Neutrophil (primary cell): ENCODE measurements at regions not wholly inside any gene's neighbourhood (a gene's known extent, or its start where the extent isn't known, plus 50 kb on each side); places are given as distances from the start of the nearest gene placed in this dataset.

Experiments used
- H3K27ac ChIP-seq: fragments of 200-600 bp; sonication (generic); 2 replicates; pipeline ENCODE4 v1.5.1; 2016; ENCODE audit warnings: mild to moderate bottlenecking, moderate library complexity
- H3K27me3 ChIP-seq: fragments of 200-600 bp; sonication (generic); 2 replicates; pipeline ENCODE4 v1.6.0; 2016; ENCODE audit warnings: mild to moderate bottlenecking
- H3K36me3 ChIP-seq: fragments of 200-600 bp; sonication (generic); 2 replicates; pipeline ENCODE4 v1.5.1; 2017
- H3K4me1 ChIP-seq, 2 experiments: fragments of 200-600 bp in 1 of 2; sonication (generic) in 1 of 2; 1 replicate in 1 of 2; 2 replicates in 1 of 2; pipeline versions ENCODE4 v1.5.1 to v1.6.1; 2013 to 2016; ENCODE audit warnings: low read depth in 1 of 2, low read length in 1 of 2, mild to moderate bottlenecking in 1 of 2, moderate library complexity in 1 of 2; ENCODE audit not compliant: control insufficient read depth in 1 of 2, insufficient read depth in 1 of 2
- H3K4me3 ChIP-seq, 2 experiments: fragments of 200-600 bp in 1 of 2; sonication (generic) in 1 of 2; 1 replicate in 1 of 2; 2 replicates in 1 of 2; pipeline ENCODE4 v1.5.1; 2013 to 2016; ENCODE audit warnings: low read depth in 1 of 2, low read length in 1 of 2, mild to moderate bottlenecking in 1 of 2, moderate library complexity in 1 of 2
- H3K9me3 ChIP-seq: fragments of 200-600 bp; sonication (generic); 2 replicates; pipeline ENCODE4 v1.5.1; 2016
- TF ChIP-seq, protein P1 (sequence below): fragments of 200-600 bp; sonication (generic); IDR thresholded peaks from 2 replicates; pipeline ENCODE4 v1.5.1; 2016; ENCODE audit warnings: antibody characterized with exemption

DNA sequence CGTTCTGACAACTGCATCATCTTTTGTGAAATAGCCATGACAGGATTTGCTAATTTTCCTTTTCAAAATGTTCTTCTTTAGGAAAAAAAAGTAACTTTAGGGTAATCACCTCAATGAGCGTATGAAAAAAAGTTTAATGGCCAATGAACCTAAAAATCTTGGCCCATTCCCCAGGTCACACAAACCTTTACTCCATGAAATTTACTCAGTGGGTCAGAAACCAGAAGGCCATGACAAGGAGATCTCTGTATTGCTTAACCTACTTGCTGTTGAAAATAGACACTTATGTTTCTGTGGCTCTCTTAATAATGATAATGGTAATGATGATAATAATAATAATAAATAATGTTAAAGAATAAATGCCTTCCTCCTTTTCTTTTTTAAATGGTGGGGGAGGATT is 180.8 kb upstream of the IRX3 start:
- Histone ChIP-seq H3K9me3 (no peaks in the 10 kb centered on the region), H3K27ac (no peak overlapping the region), H3K27me3 (no peaks in the 10 kb centered on the region), H3K36me3 (no peaks in the 10 kb centered on the region), H3K4me1 (no peaks in the 10 kb centered on the region), H3K4me3 (no peak overlapping the region)
- TF ChIP-seq, protein P1, sequence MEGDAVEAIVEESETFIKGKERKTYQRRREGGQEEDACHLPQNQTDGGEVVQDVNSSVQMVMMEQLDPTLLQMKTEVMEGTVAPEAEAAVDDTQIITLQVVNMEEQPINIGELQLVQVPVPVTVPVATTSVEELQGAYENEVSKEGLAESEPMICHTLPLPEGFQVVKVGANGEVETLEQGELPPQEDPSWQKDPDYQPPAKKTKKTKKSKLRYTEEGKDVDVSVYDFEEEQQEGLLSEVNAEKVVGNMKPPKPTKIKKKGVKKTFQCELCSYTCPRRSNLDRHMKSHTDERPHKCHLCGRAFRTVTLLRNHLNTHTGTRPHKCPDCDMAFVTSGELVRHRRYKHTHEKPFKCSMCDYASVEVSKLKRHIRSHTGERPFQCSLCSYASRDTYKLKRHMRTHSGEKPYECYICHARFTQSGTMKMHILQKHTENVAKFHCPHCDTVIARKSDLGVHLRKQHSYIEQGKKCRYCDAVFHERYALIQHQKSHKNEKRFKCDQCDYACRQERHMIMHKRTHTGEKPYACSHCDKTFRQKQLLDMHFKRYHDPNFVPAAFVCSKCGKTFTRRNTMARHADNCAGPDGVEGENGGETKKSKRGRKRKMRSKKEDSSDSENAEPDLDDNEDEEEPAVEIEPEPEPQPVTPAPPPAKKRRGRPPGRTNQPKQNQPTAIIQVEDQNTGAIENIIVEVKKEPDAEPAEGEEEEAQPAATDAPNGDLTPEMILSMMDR = no peak

DNA sequence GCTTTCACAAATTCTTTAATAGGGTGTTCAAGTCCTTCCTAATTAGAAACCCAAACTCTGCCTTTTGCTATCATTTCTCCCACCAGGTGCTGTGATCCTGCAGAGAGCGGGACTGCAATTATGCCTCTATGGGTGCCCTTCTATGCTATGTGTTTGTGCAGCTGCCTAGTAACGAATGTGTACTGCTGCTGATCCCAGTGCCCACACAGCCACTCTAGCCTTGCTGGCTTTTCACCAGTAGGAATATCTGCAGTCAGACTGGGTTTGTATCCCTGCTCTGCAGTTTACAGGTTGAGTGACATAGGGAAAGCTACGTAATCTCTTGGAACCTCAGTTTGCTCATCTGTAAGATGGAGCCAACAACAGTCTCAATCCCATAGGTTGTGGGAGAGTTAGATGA is 179.6 kb upstream of the IRX3 start:
- Histone ChIP-seq H3K4me3 (no peak overlapping the region), H3K36me3 (no peaks in the 10 kb centered on the region), H3K4me1 (no peaks in the 10 kb centered on the region), H3K27ac (no peak overlapping the region), H3K9me3 (no peaks in the 10 kb centered on the region), H3K27me3 (no peaks in the 10 kb centered on the region)
- TF ChIP-seq, protein P1 = no peak

DNA sequence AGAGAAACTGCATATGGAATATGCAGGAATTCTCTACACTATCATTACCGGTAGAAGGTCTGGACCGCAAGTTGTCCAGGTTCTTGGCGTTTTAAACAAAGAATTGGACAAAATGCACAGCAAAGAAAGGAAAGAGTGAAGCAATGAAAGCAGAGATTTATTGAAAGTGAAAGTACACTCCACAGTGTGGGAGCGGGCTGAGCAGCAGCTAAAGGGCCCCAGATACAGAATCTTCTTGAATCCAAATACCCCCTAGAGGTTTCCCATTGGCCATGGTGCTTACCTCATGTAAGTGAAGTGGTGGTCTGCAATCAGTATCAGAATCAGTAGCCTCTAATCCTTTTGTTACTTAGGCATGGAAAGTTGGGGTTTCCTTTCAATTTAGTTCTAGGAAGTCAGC is 178.5 kb upstream of the IRX3 start:
- no peaks in the 10 kb centered on the region for H3K4me1 ChIP-seq
- H3K9me3 ChIP-seq = no peaks in the 10 kb centered on the region
- no peaks in the 10 kb centered on the region for H3K27me3 ChIP-seq
- no peak overlapping the region for H3K27ac ChIP-seq
- H3K36me3 ChIP-seq = no peaks in the 10 kb centered on the region
- TF ChIP-seq, protein P1 = no peak
- H3K4me3 ChIP-seq = no peak overlapping the region

DNA sequence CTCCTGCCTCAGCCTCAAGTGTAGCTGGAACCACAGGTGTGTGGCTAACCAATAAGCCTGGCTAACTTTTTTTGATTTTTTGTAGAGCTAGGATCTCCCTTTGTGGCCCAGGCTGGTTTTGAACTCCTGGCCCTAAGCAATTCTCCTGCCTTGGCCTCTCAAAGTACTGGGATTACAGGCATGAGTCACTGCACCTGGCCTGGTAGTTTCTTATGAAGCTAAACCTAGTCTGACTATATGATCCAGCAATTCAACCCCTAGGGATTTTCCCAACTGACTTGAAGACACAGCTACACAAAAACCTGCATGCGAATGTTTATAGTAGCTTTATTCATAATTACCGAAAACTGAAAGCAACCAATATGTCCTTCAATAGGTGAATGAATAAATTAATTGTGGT is 176.2 kb upstream of the IRX3 start:
- Histone ChIP-seq H3K4me3 (no peak overlapping the region), H3K27me3 (peaks cover 4% of the 10 kb centered on the region), H3K4me1 (no peaks in the 10 kb centered on the region), H3K9me3 (no peaks in the 10 kb centered on the region), H3K27ac (no peak overlapping the region), H3K36me3 (no peaks in the 10 kb centered on the region)
- TF ChIP-seq, protein P1 = no peak

DNA sequence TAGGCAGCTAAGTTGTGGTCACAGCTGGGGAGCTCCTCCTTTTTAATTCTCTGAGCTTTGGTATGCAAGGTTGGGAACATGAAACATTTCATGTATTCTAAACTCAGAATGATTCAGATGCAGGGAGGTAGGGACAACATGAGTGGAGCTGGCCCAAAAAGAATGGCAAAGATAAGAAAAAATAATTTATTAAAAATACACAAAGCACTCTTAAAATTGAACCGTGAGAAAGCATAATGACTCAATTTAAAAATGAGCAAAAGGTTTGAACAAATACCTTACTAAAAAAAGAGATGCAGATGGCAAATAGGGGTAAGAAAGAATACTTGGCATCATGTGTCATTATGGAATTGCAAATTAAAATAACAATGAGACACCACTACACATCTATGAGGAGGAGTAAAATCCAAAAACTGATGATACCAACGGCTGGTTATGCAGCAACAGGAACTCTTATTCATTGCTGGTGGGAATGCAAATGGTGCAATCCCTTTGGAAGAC is 175.6 kb upstream of the IRX3 start:
- H3K4me3 ChIP-seq = no peak overlapping the region
- H3K36me3 ChIP-seq = no peaks in the 10 kb centered on the region
- peaks cover 4% of the 10 kb centered on the region for H3K27me3 ChIP-seq
- TF ChIP-seq, protein P1 = no peak
- no peaks in the 10 kb centered on the region for H3K4me1 ChIP-seq
- H3K9me3 ChIP-seq = no peaks in the 10 kb centered on the region
- H3K27ac ChIP-seq = no peak overlapping the region

DNA sequence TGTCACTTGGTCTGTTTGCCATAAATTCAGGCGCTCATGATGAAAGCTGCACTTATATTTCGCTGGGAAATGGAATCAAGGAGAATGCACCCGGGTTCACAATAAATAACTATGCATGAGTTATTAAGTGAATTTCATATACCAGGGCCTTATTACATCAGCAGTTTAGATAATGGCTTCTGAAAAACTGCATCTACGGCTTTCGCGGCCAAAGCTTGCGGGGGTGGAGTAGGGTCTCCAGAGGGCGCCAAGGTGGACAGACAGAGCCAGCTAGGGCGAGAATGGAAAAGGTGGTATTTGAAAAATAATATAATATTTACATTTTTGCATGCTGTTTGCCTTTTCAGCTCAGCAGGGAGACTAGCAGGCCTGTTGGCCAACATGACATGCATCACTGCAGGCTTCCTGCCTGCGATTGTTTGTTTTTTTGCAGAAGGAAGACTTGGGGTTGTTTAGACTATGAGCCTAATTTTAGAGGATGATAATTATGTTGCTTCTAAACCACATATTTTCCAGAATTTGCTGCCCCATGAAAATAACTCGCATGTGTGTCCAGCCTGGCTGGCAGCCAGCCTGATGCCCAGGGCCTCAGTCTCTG is 173.8 kb upstream of the IRX3 start:
- Histone ChIP-seq H3K4me3 (no peak overlapping the region), H3K27me3 (peaks cover 8% of the 10 kb centered on the region), H3K27ac (no peak overlapping the region), H3K9me3 (no peaks in the 10 kb centered on the region), H3K36me3 (no peaks in the 10 kb centered on the region), H3K4me1 (no peaks in the 10 kb centered on the region)
- TF ChIP-seq, protein P1 = no peak
